NT2/D1 (cell line): ENCODE measurements at regions not wholly inside any gene's neighbourhood (a gene's known extent, or its start where the extent isn't known, plus 50 kb on each side); places are given as distances from the start of the nearest gene placed in this dataset.

Source experiments
- SUZ12 ChIP-seq: IDR thresholded peaks from 2 replicates; pipeline ENCODE4 v1.6.1; 2011; ENCODE audit not compliant: insufficient read length, insufficient read depth; ENCODE audit errors: extremely low read depth
- YY1 ChIP-seq: IDR thresholded peaks from 2 replicates; pipeline ENCODE4 v1.6.1; 2011; ENCODE audit not compliant: insufficient read length, insufficient read depth

GRCh38 chr15:99492275-99492674 is 73.5 kb upstream of the MEF2A start:
- no peak for TF ChIP-seq YY1
- TF ChIP-seq SUZ12: no peak
